Astrocyte (in vitro differentiated cells and primary cell): ENCODE measurements at regions not wholly inside any gene's neighbourhood (a gene's known extent, or its start where the extent isn't known, plus 50 kb on each side); places are given as distances from the start of the nearest gene placed in this dataset.

Experiments
- DNase-seq: peaks from one replicate; pipeline ENCODE4 v3.0.0-alpha.2; 2010; ENCODE audit warnings: low read depth
- FAIRE-seq: peaks from 2 replicates; lab custom pipeline; 2011; peaks lifted over from hg19 to GRCh38; lab: Jason Lieb, UNC
- H2AFZ ChIP-seq: 2 replicates; pipeline ENCODE4 v1.6.0; 2012; ENCODE audit warnings: low read depth, low read length, inconsistent platforms
- H3K27ac ChIP-seq: 2 replicates; pipeline ENCODE4 v1.5.1; 2011; ENCODE audit warnings: low read depth, low read length, inconsistent platforms
- H3K27me3 ChIP-seq: 2 replicates; pipeline ENCODE4 v1.6.0; 2011; ENCODE audit warnings: low read length, inconsistent platforms; ENCODE audit not compliant: insufficient read depth
- H3K36me3 ChIP-seq: 2 replicates; pipeline ENCODE4 v1.5.1; 2011; ENCODE audit warnings: low read length, inconsistent platforms; ENCODE audit not compliant: insufficient read depth
- H3K4me1 ChIP-seq: 2 replicates; pipeline ENCODE4 v1.5.1; 2011; ENCODE audit warnings: low read length, inconsistent platforms; ENCODE audit not compliant: insufficient read depth
- H3K4me2 ChIP-seq: 2 replicates; pipeline ENCODE4 v1.6.0; 2012; ENCODE audit warnings: low read length, inconsistent platforms
- H3K4me3 ChIP-seq: 2 replicates; pipeline ENCODE4 v1.5.1; 2011; ENCODE audit warnings: low read depth, mild to moderate bottlenecking, low read length, inconsistent platforms; ENCODE audit not compliant: insufficient read depth
- H3K79me2 ChIP-seq: 2 replicates; pipeline ENCODE4 v1.6.0; 2012; ENCODE audit warnings: mild to moderate bottlenecking, low read length, inconsistent platforms; ENCODE audit not compliant: insufficient read depth
- H3K9ac ChIP-seq: 2 replicates; pipeline ENCODE4 v1.6.0; 2012; ENCODE audit warnings: mild to moderate bottlenecking, low read length, inconsistent platforms
- H3K9me3 ChIP-seq: 2 replicates; pipeline ENCODE4 v1.5.1; 2012; ENCODE audit warnings: low read depth, mild to moderate bottlenecking, low read length, inconsistent platforms; ENCODE audit not compliant: insufficient read depth
- H4K20me1 ChIP-seq: 2 replicates; pipeline ENCODE4 v1.6.0; 2012; ENCODE audit warnings: low read length, inconsistent platforms; ENCODE audit not compliant: insufficient read depth
- H3K27ac Mint-ChIP-seq: one replicate; pipeline ENCODE4 v1.8.0; 2021; ENCODE audit warnings: mild to moderate bottlenecking, mixed read lengths; ENCODE audit not compliant: unreplicated experiment
- H3K27me3 Mint-ChIP-seq: one replicate; pipeline ENCODE4 v1.8.0; 2021; ENCODE audit warnings: low read depth, mixed read lengths; ENCODE audit not compliant: unreplicated experiment
- H3K36me3 Mint-ChIP-seq: one replicate; pipeline ENCODE4 v1.8.0; 2021; ENCODE audit warnings: low read depth, mixed read lengths; ENCODE audit not compliant: unreplicated experiment
- H3K4me1 Mint-ChIP-seq: one replicate; pipeline ENCODE4 v1.8.0; 2021; ENCODE audit warnings: low read depth, mixed read lengths; ENCODE audit not compliant: unreplicated experiment
- H3K4me3 Mint-ChIP-seq: one replicate; pipeline ENCODE4 v1.8.0; 2021; ENCODE audit warnings: mild to moderate bottlenecking, moderate library complexity, mixed read lengths; ENCODE audit not compliant: unreplicated experiment
- H3K9me3 Mint-ChIP-seq: one replicate; pipeline ENCODE4 v1.8.0; 2021; ENCODE audit warnings: mild to moderate bottlenecking, mixed read lengths; ENCODE audit not compliant: unreplicated experiment
- CTCF ChIP-seq: IDR thresholded peaks from 2 replicates; pipeline ENCODE4 v1.5.1; 2011; ENCODE audit warnings: low read depth, mild to moderate bottlenecking, inconsistent platforms, low read length, moderate library complexity; ENCODE audit not compliant: insufficient read depth
- EZH2 ChIP-seq: IDR thresholded peaks from 2 replicates; pipeline ENCODE4 v1.6.1; 2012; ENCODE audit warnings: mild to moderate bottlenecking, low read length, inconsistent platforms; ENCODE audit not compliant: insufficient read depth

DNA sequence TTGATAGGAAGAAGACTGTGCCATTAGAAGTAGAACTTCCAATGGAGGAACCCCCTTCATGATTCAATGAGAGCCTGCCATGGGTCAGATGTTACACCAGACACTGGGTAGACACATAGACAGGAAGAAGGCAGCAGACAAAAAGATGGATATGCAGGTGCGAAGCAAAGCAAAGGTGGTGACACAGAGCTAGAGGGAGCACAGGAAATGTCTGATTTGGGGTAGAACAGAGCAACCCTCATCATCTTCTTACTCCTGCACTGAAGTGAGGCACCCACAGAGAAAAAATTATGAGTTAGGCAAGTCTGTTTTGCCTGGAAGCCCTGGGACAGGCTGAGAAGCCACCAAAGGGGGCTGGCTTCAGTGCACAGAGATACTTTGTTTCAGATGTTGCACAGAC lies 240.2 kb downstream of the ANAPC1 start:
- FAIRE-seq (no peak), DNase-seq (no peak)
- Histone ChIP-seq H2AFZ (no peak overlapping the region), H3K4me3 (no peak overlapping the region), H3K27ac (no peak overlapping the region), H3K79me2 (no peaks in the 10 kb centered on the region), H3K4me1 (no peaks in the 10 kb centered on the region), H3K9me3 (no peaks in the 10 kb centered on the region), H3K4me2 (no peak overlapping the region), H4K20me1 (no peaks in the 10 kb centered on the region), H3K27me3 (no peaks in the 10 kb centered on the region), H3K9ac (no peak overlapping the region), H3K36me3 (no peaks in the 10 kb centered on the region)
- H3K9me3 Mint-ChIP-seq: peaks cover 8% of the 10 kb centered on the region
- H3K36me3 Mint-ChIP-seq: no peaks in the 10 kb centered on the region
- no peak overlapping the region for H3K4me3 Mint-ChIP-seq
- no peaks in the 10 kb centered on the region for H3K4me1 Mint-ChIP-seq
- H3K27ac Mint-ChIP-seq: no peak overlapping the region
- no peak for TF ChIP-seq EZH2
- no peak for TF ChIP-seq CTCF
- H3K27me3 Mint-ChIP-seq: peaks cover 3% of the 10 kb centered on the region

DNA sequence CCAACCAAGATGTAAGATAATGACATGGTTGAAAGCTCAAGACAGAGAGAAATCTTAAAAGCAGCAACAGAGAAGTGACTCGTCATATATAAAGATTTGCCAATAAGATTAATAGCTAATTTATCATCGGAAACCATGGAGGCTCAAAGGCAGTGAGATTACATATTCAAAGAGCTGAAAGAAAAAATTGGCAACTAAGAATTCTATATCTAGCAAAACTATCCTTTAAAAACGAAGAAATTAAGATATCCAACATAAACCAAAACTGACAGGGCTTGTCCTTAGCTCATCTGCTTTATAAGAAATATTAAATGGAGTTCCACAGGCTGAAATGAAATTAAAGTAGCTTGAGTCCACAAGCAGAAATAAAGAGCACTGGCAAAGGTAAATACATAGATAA lies 236.6 kb downstream of the ANAPC1 start:
- H3K9ac ChIP-seq: no peak overlapping the region
- Mint-ChIP-seq H3K9me3 (peaks cover 2% of the 10 kb centered on the region), H3K36me3 (no peaks in the 10 kb centered on the region), H3K27ac (no peak overlapping the region), H3K4me3 (no peak overlapping the region), H3K4me1 (no peaks in the 10 kb centered on the region), H3K27me3 (no peaks in the 10 kb centered on the region)
- DNase-seq (no peak), FAIRE-seq (no peak)
- H3K4me1 ChIP-seq: no peaks in the 10 kb centered on the region
- H4K20me1 ChIP-seq: no peaks in the 10 kb centered on the region
- H3K27me3 ChIP-seq: no peaks in the 10 kb centered on the region
- no peaks in the 10 kb centered on the region for H3K79me2 ChIP-seq
- H3K27ac ChIP-seq: no peak overlapping the region
- no peak overlapping the region for H3K4me2 ChIP-seq
- H3K4me3 ChIP-seq: no peak overlapping the region
- no peaks in the 10 kb centered on the region for H3K36me3 ChIP-seq
- H3K9me3 ChIP-seq: no peaks in the 10 kb centered on the region
- H2AFZ ChIP-seq: no peak overlapping the region
- TF ChIP-seq CTCF (no peak), EZH2 (no peak)

- Histone ChIP-seq H3K79me2 (no peaks in the 10 kb centered on the region), H3K4me2 (no peak overlapping the region), H2AFZ (no peak overlapping the region), H3K27ac (no peak overlapping the region), H3K9me3 (no peaks in the 10 kb centered on the region), H4K20me1 (no peaks in the 10 kb centered on the region), H3K4me1 (no peaks in the 10 kb centered on the region), H3K4me3 (no peak overlapping the region), H3K27me3 (no peaks in the 10 kb centered on the region), H3K9ac (no peak overlapping the region), H3K36me3 (no peaks in the 10 kb centered on the region)
- H3K36me3 Mint-ChIP-seq: no peaks in the 10 kb centered on the region
- TF ChIP-seq CTCF (no peak), EZH2 (no peak)
- FAIRE-seq (no peak), DNase-seq (no peak)
- no peak overlapping the region for H3K27ac Mint-ChIP-seq
- H3K4me3 Mint-ChIP-seq: no peak overlapping the region
- no peaks in the 10 kb centered on the region for H3K4me1 Mint-ChIP-seq
- H3K9me3 Mint-ChIP-seq: no peaks in the 10 kb centered on the region
- no peaks in the 10 kb centered on the region for H3K27me3 Mint-ChIP-seq
These were observed 232.0 kb downstream of the ANAPC1 start for GRCh38 chr2:111652038-111652437.
